GM12865 (cell line): ENCODE measurements at regions not wholly inside any gene's neighbourhood (a gene's known extent, or its start where the extent isn't known, plus 50 kb on each side); places are given as distances from the start of the nearest gene placed in this dataset.

Experiments used
- DNase-seq: peaks from one replicate; pipeline ENCODE4 v3.0.0; 2010; ENCODE audit warnings: low read depth
- H3K4me3 ChIP-seq: 2 replicates; pipeline ENCODE4 v1.5.1; 2011; ENCODE audit warnings: mild to moderate bottlenecking, low read depth, low read length, control low read depth
- CTCF ChIP-seq: IDR thresholded peaks from 2 replicates; pipeline ENCODE4 v1.5.1; 2011; ENCODE audit warnings: low read length, control low read depth, low read depth, inconsistent platforms; ENCODE audit not compliant: insufficient read depth; ENCODE audit errors: missing control alignments

GRCh38 chr10:10610171-10610570, 407.5 kb upstream of the CELF2 start:
- no peak for DNase-seq
- no peak overlapping the region for H3K4me3 ChIP-seq
- TF ChIP-seq CTCF: no peak

DNA sequence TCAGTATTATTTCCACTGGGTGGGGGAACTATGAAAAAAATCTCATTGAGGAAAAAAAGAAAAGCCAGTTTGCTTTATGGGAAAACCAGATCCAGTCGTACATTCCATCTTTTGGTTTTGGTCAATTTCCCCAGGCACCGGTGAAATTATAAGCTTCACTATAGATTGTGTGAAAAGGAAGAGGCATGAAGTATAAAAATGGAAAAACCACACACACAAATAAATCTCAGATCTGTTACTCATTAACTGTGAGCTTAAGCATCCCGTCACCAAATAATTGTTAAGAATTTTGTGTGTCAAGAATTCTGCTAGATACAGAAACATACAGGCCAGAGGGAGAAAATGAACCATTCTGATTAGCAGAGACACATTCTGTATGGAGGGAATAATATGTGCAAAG, 405.5 kb upstream of the CELF2 start:
- no peak for DNase-seq
- H3K4me3 ChIP-seq: no peak overlapping the region
- no peak for TF ChIP-seq CTCF

DNA sequence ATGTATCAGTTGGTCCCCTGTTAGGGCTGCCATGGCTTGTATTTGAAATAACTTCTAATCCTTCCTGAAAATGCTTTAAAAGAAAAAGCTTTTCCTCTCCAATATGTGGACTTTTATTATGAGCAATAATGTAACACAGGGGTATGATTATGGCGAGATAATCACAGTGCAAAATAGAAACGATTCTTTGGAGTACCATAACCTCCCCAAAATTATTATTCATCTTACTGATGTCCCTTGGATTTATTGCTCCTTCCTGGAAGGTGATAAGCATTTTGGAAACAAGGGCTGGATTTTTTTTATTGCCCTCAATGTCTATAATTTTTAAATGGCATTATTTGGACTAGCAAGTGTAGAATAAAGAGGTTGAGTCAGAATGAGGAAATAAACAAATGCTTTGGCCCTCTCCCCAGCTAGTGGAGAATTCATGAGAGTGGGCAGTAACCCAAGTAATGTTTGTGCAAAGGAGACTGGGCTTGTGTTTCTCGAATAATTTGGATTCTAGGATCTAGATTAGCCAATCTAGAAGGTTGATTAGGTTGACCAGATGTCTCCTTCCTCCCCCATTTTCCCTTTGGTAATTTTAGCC, 403.9 kb upstream of the CELF2 start:
- no peak overlapping the region for H3K4me3 ChIP-seq
- TF ChIP-seq CTCF: no peak
- no peak for DNase-seq

DNA sequence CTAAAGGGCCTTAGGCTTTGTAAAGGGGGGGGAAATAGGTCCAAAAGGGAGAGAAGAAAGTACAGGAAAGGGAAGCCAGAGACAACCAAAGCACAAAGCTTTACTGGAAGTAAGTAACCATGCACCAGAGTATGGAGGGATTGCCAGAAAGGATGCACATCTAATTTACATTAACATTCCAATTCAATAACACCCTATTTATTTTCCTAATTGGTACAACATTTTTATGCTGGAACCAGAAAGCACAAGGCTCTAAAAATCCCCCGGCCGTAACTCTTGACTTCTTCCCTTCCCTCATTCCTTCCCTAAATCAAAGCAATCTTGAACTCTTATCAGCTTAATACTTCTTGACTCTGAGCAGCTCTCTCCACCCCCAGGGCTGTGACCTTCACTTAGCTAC, 400.0 kb upstream of the CELF2 start:
- H3K4me3 ChIP-seq: no peak overlapping the region
- DNase-seq: no peak
- no peak for TF ChIP-seq CTCF

DNA sequence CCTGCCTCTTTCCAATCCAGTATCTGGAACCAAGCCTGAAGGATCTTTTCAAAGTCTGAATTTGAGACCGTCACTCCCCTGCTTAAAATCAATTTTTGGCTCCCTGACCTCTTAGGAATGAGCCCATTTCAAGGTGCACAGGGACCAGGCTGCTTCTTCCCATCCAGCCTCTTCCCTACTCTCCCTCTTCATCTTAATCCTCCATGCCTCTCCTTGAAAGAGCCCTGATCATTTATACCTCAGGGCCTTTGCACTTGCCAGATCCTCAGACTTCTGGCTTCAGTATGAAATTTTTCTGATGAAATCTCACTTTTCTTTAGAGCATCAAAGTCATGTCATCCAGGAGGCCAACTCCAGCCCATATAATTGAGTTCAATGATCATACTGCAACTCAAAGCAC, 399.5 kb upstream of the CELF2 start:
- DNase-seq: no peak
- no peak for TF ChIP-seq CTCF
- H3K4me3 ChIP-seq: no peak overlapping the region

DNA sequence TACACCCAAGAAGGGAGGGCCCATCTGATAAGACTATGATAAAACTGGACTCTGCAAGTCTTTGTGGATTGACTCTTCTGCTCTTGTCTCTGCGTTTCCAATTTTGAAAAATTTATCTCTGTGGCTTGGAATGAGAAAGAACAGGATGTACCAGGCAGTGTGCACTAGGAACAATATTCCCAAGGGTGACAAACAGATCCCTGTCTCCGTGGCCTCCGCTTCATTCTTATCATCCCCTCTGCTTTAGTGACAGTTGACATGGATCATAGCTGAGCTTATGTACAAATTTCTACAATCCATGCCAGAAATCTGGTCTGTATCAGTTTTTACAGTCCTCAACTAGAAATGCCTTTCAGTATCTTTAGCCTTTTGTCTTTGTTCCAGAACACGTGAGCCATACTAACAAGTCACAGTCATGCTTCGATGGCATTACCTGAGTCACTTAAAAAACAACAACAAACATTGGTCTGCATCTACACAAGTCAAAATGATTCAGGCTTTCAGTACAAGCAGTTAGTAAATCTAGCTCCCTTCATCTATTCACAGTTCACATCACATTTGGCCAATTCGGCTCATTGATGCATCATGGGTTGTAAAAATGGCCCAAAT, 393.6 kb upstream of the CELF2 start:
- TF ChIP-seq CTCF: no peak
- H3K4me3 ChIP-seq: no peak overlapping the region
- no peak for DNase-seq

GRCh38 chr10:10624567-10624962, 393.1 kb upstream of the CELF2 start:
- no peak for TF ChIP-seq CTCF
- no peak for DNase-seq
- H3K4me3 ChIP-seq: no peak overlapping the region
